IPS-15b (cell line): ENCODE measurements at regions not wholly inside any gene's neighbourhood (a gene's known extent, or its start where the extent isn't known, plus 50 kb on each side); places are given as distances from the start of the nearest gene placed in this dataset.

Experiments used
- H3K27me3 ChIP-seq: one replicate; pipeline ENCODE4 v1.6.1; 2013; ENCODE audit warnings: low read length; ENCODE audit not compliant: control insufficient read depth, insufficient read depth
- H3K36me3 ChIP-seq: one replicate; pipeline ENCODE4 v1.6.1; 2013; ENCODE audit warnings: low read length; ENCODE audit not compliant: control insufficient read depth, insufficient read depth
- H3K4me1 ChIP-seq: one replicate; pipeline ENCODE4 v1.6.1; 2013; ENCODE audit warnings: mild to moderate bottlenecking, low read length; ENCODE audit not compliant: control insufficient read depth, insufficient read depth
- H3K4me3 ChIP-seq: one replicate; pipeline ENCODE4 v1.5.1; 2013; ENCODE audit warnings: low read depth, low read length
- H3K9ac ChIP-seq: one replicate; pipeline ENCODE4 v1.6.1; 2013; ENCODE audit warnings: low read depth, mild to moderate bottlenecking, low read length
- H3K9me3 ChIP-seq: one replicate; pipeline ENCODE4 v1.6.1; 2013; ENCODE audit warnings: mild to moderate bottlenecking, low read length; ENCODE audit not compliant: control insufficient read depth, insufficient read depth

DNA sequence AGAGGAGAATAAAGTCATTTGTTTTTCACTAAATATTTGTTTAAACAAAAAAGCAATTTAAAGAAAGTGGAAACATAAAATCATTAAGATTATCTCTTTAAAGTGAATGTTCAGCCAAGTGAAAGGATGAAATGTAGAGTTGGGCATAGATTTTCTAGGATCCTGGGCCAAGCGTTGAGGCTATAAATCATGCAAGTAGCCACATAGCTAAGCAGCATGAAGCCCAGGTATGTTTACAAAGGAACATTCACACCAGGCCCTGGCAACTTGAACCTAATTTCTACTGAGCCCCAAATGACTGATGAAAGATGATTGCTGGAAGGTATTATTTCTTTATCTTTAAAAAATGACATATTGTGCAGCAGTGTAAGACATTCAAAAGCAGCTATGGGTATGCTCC lies 461.8 kb downstream of the MAT2B start:
- H3K9ac ChIP-seq: no peak overlapping the region
- H3K4me1 ChIP-seq: no peaks in the 10 kb centered on the region
- H3K9me3 ChIP-seq: no peaks in the 10 kb centered on the region
- no peaks in the 10 kb centered on the region for H3K27me3 ChIP-seq
- H3K4me3 ChIP-seq: no peak overlapping the region
- no peaks in the 10 kb centered on the region for H3K36me3 ChIP-seq

DNA sequence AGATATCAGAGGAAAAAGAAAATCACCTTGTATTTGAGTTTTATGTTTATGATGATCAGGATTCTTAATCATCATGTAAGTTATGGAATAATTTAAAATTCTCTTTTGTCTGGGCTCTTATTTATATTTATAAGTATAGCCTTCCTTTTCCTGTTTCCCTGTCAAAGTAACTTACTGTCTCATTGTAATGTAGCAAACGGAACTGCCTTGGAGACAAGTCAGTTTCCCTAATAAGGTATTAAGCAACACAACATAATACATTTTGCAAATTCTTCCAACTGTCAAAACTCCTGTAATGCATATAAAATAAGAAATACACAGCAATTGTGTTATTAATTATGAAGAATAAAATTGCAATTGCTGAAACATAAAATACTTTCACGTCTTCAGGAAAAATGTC lies 463.2 kb downstream of the MAT2B start:
- Histone ChIP-seq H3K9ac (no peak overlapping the region), H3K9me3 (no peaks in the 10 kb centered on the region), H3K4me3 (no peak overlapping the region), H3K27me3 (no peaks in the 10 kb centered on the region), H3K36me3 (no peaks in the 10 kb centered on the region), H3K4me1 (no peaks in the 10 kb centered on the region)

GRCh38 chr5:163976696-163977095 lies 471.3 kb downstream of the MAT2B start:
- no peaks in the 10 kb centered on the region for H3K9me3 ChIP-seq
- H3K4me1 ChIP-seq: no peaks in the 10 kb centered on the region
- H3K4me3 ChIP-seq: no peak overlapping the region
- H3K9ac ChIP-seq: no peak overlapping the region
- no peaks in the 10 kb centered on the region for H3K36me3 ChIP-seq
- H3K27me3 ChIP-seq: no peaks in the 10 kb centered on the region

GRCh38 chr5:163978897-163979296 lies 473.5 kb downstream of the MAT2B start:
- no peaks in the 10 kb centered on the region for H3K9me3 ChIP-seq
- no peaks in the 10 kb centered on the region for H3K36me3 ChIP-seq
- no peaks in the 10 kb centered on the region for H3K4me1 ChIP-seq
- H3K9ac ChIP-seq: no peak overlapping the region
- no peak overlapping the region for H3K4me3 ChIP-seq
- H3K27me3 ChIP-seq: no peaks in the 10 kb centered on the region

GRCh38 chr5:163988566-163988965 lies 483.1 kb downstream of the MAT2B start:
- Histone ChIP-seq H3K9me3 (no peaks in the 10 kb centered on the region), H3K27me3 (no peaks in the 10 kb centered on the region), H3K9ac (no peak overlapping the region), H3K36me3 (no peaks in the 10 kb centered on the region), H3K4me3 (no peak overlapping the region), H3K4me1 (no peaks in the 10 kb centered on the region)

GRCh38 chr5:163993126-163993525 lies 487.7 kb downstream of the MAT2B start:
- Histone ChIP-seq H3K9ac (no peak overlapping the region), H3K9me3 (no peaks in the 10 kb centered on the region), H3K4me3 (no peak overlapping the region), H3K36me3 (no peaks in the 10 kb centered on the region), H3K4me1 (no peaks in the 10 kb centered on the region), H3K27me3 (no peaks in the 10 kb centered on the region)

DNA sequence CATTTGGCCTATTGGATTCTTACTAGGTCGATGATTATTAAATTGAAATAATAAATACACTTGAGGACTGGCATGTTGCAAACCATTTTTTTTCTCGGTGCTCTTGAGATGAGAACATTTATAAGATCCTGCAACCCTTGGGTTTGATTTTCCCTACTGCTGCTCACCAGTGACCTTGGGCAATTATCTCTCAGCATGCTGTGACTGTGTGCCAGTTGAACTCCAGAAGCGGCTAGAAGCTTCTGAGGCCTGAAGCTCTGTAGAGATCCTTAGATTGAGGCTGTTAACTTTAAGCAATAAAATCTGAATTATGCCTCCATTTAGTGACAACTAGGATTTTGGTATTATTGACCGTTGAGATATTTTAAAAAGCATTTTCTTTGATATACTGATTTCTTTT lies 489.8 kb downstream of the MAT2B start:
- no peaks in the 10 kb centered on the region for H3K36me3 ChIP-seq
- no peaks in the 10 kb centered on the region for H3K4me1 ChIP-seq
- no peak overlapping the region for H3K4me3 ChIP-seq
- no peaks in the 10 kb centered on the region for H3K9me3 ChIP-seq
- no peak overlapping the region for H3K9ac ChIP-seq
- no peaks in the 10 kb centered on the region for H3K27me3 ChIP-seq

DNA sequence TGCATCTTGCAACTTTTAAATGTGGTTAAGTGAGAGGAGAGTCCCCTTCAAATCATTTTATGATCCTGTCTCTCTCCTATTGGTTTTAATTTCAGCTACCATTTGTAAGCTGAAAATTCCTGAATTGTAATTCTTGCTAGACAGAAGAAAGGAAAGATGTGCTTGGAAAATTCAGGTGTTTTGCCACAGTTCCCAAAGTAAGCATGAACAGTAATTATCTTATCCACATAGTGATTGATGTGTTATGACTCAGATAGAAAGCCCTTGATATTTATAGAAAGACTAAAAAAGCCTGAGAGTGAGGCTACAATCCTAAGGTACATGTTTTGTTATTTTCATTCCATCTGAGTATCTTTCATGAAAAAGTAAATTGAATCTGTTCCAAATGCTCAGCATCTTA lies 492.5 kb downstream of the MAT2B start:
- Histone ChIP-seq H3K36me3 (no peaks in the 10 kb centered on the region), H3K4me3 (no peak overlapping the region), H3K9ac (no peak overlapping the region), H3K9me3 (no peaks in the 10 kb centered on the region), H3K27me3 (no peaks in the 10 kb centered on the region), H3K4me1 (no peaks in the 10 kb centered on the region)

DNA sequence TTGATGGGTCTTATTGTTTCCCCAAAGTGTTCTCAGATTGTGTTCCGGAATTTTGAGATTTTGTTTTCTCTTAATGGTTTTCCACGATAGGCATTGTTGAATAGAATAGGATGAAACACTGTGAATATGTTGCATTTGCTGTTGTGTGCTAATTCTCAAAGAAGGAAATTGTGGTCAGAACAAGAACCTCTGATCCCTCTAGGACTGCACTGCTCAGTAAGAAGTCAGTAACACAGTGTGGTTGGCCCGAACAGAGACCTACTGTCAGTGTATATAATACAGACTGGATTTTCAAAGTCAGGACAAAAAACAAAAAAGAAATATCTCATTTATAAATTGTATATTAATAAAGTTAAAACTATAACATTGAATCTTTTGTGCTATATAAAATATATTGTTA lies 494.8 kb downstream of the MAT2B start:
- no peaks in the 10 kb centered on the region for H3K9me3 ChIP-seq
- H3K27me3 ChIP-seq: no peaks in the 10 kb centered on the region
- H3K9ac ChIP-seq: no peak overlapping the region
- H3K36me3 ChIP-seq: no peaks in the 10 kb centered on the region
- H3K4me1 ChIP-seq: no peaks in the 10 kb centered on the region
- no peak overlapping the region for H3K4me3 ChIP-seq

DNA sequence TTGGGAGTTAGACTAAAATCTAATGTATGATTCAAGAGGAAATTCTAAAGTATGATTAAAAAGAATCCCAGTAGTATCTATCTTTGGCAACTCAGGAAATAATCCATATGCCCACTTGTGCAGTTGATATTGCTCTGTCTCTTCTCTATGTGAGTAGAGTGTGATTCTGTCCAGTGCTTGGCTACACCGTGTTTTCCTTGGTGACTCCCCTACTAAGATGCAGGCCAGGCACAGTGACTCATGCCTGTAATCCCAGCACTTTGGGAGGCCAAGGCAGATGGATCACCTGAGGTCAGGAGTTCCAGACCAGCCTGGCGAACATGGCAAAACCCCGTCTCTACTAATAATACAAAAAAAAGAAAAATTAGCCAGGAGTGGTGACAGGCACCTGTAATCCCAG lies 495.4 kb downstream of the MAT2B start:
- H3K4me1 ChIP-seq: no peaks in the 10 kb centered on the region
- H3K9me3 ChIP-seq: no peaks in the 10 kb centered on the region
- H3K4me3 ChIP-seq: no peak overlapping the region
- H3K27me3 ChIP-seq: no peaks in the 10 kb centered on the region
- no peaks in the 10 kb centered on the region for H3K36me3 ChIP-seq
- H3K9ac ChIP-seq: no peak overlapping the region

DNA sequence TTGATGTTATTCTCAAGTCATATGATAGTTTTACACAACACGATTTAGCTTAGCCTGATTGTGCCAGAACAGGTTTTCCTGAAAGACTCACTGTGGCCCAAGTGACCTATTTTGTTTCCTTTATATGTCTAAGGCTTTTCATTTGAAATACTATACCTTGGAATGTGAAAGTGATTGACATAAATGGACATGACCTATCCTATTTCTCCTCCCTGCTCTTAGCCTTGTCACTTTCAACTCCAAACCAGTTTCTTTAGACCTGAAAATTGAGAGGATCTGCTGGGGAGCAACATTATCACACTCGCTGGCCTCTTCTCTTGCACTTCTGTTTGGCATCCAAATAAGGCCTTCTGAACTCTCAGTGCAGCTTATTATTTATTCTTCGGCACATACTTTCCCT lies 496.8 kb downstream of the MAT2B start:
- H3K9ac ChIP-seq: no peak overlapping the region
- no peaks in the 10 kb centered on the region for H3K9me3 ChIP-seq
- H3K27me3 ChIP-seq: no peaks in the 10 kb centered on the region
- H3K4me1 ChIP-seq: no peaks in the 10 kb centered on the region
- no peak overlapping the region for H3K4me3 ChIP-seq
- H3K36me3 ChIP-seq: no peaks in the 10 kb centered on the region

DNA sequence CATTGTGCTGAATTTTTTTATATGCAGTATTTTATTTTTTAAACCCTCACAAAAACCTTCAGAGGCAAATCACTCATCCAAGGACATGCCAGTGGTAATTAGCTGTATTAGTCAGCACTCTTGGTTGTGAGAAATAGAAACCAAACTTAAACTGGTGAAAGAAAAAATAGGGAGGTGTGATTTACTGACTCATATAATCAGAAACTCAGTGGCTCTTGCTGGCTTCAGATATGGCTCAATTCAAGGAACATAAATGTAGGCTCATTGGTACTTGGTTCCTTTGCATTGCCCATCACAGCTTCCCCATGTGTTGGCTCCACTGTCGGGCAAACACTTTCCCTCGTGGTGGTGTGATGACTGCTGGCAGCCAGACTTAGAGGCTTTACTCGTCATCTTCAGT lies 497.2 kb downstream of the MAT2B start:
- H3K9ac ChIP-seq: no peak overlapping the region
- no peaks in the 10 kb centered on the region for H3K9me3 ChIP-seq
- H3K36me3 ChIP-seq: no peaks in the 10 kb centered on the region
- H3K4me3 ChIP-seq: no peak overlapping the region
- H3K4me1 ChIP-seq: no peaks in the 10 kb centered on the region
- H3K27me3 ChIP-seq: no peaks in the 10 kb centered on the region

- Histone ChIP-seq H3K4me1 (no peaks in the 10 kb centered on the region), H3K4me3 (no peak overlapping the region), H3K9ac (no peak overlapping the region), H3K9me3 (no peaks in the 10 kb centered on the region), H3K36me3 (no peaks in the 10 kb centered on the region), H3K27me3 (no peaks in the 10 kb centered on the region)
These were observed 499.7 kb downstream of the MAT2B start for GRCh38 chr5:164005071-164005470.
